ENCODE measurements at regions not wholly inside any gene's neighbourhood (a gene's known extent, or its start where the extent isn't known, plus 50 kb on each side); places are given as distances from the start of the nearest gene placed in this dataset.
"Not testable (repeated sequence)": the region's sequence is repeated elsewhere in the genome, so short reads cannot be mapped to it uniquely, and the experiment has no call there.

DNA sequence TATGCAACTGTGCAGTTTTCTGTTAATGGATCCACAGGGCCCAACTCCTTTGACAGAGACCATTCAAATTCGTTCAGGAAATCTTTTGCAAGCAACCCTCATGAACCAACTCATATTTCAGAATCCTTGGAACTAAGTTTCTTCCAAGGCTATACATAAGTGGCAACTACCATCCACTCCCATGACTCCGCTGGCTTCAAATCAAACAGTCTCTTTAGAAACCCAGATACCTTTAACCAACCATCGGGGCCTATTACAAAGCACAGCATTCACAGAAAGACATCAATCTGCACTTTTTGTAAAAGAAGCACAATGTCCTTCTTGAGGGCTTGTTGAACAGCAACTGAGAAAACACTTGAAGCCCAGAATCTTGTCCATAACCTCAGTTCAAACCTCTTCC is 526.9 kb downstream of the DTWD2 start:
- DNase-seq: no peak

DNA sequence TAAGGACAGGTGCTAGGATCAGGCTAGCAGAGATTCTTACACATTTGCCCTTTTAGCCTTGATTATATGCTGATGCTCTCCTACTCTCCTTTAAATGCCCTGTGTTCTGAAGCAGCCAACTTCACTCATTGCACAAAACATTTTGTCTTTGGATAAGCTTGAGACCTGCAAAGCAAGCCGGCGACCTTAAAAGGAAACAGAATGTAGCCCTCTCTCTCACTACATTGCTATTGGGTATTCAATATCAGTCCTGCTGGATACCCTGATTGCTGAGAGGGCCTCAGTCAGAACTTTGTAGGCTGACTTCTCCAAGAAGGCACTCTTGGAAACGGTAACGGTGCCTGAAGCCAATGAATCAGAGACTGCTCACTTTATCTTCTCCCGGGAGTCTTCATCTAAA is 528.9 kb downstream of the DTWD2 start:
- no peak for DNase-seq

DNA sequence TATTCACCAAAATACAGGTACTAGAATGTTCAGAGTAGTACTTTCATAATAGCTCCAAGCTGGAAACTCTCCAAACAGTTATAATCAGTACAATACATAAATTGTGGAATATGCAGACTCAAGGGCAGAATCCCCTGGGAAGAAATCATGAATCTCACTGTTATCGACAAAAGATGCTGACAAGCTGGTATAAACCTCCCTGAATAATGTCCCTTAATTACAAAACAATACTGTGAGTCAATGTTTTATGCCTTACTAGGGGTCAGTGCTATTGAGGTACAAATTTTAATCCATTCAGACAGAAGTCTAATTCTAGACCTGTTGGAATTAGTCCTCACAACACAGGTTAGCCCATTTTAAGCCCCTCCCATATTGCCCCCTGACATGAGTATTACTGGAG is 532.3 kb downstream of the DTWD2 start:
- no peak for DNase-seq

DNA sequence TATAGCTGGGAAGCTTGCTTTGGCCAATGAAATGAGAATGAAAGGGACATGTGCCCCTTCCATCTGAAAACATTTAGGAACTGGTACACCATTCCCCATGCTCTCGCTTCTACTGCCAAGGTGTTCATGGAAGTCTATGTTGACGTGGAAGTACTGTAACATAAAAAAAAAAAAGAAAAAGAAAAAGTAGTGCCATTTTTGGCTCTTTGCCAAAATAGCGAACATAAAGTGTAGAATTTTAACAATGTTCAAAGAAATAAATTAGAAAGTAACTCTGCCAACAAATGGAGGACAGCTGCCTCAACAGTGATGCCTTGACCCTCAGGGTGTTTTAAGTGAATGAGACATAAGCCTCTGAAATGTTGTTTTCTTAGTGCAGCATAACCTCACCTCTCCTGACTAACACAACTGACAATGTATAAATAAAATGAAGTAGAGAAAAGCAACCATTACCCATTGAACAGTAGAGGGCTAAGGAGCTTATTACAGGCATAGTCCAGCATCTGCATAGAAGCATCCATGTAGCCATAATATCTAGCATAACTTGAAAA is 536.6 kb downstream of the DTWD2 start:
- no peak for DNase-seq

DNA sequence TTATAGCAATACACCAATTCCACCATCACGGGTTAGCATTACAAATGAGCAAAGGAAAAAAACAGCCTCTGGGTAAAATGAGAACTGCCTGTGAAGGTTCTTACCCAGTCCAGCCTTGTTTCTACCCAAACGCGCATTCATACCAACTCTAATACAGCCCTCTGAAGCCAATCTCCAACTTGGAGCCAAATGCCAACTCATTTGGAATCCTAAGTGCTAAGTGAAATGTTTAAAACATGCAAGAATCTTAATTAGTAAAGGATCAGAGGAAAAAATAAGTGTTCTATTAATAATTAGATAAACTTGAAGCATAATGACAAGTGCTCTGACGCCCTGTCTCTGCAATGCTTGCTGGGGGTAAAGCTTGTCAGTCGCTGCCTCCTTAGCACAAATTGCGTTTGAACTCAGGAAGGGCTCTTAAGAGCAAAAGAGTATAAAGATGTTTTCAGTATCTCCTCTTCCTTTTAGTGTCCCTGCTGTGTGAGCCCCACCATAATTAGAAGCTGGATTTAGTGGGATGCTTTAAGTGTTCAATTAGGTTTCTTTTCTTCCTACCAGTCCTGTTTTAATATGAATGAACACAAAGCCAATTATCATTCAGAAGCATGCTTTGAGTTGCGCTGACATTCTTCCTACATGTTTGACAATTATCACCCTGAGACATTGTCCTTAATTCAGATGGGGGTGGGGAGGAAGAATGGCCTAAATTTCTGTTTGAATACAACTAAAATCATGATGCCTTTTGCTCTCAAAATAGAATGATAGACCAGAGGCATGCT is 537.6 kb downstream of the DTWD2 start:
- no peak for DNase-seq

DNA sequence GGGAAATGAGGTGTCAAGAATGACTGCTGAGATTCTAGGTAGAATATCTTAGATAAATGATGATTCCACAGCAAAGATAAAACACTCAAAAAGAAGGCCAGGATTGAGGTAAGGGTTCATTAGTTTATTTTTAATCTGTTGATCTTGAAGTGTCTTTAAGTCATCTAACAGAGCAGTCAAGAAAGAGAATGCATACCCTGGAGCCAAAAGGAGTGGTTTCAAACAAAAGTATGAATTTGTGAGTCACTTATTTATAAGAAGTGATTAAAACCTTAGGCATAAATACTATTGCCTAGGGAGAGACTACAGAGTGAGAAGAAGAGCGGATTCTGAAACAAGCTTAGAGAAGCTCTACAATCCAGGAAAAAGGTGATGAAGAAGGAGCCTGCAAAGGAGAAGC is 541.0 kb downstream of the DTWD2 start:
- DNase-seq: no peak

DNA sequence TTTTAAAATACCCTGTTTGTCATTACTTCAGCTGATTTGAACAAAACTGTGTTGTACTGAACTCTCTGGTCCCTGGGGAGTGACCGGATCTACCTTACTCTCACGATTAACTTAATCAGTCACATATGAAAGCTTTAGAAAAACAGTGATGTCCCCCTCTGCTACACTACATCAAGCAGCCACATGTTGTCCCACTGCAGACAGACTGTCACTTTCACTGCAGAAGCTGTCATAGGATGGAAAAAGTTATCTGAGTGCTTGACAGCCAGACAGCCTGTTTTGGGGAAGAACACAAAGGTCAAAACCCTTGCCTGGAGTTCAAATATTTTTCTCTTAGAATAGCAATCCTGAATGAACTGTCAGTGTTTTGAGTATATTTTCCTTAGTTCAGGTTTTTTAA is 546.4 kb downstream of the DTWD2 start:
- DNase-seq: no peak

DNA sequence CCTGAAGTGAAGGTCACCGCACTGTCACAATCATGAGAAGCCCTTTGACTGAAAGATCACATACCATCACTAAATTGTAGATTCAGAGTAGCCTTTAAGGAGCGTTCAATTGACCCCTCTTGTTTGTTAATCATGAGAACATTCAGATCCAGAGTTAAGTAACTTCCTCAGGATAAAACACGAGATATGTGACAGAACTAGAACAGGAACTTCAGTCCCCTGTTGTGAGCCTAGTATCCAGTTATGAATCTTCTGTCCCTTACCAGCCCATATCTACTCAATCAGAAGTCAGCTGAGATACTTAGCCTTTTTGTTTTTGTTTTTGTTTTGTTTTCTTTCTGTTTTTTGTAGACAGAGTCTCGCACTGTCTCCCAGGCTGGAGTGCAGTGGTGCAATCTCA is 547.3 kb downstream of the DTWD2 start:
- DNase-seq: no peak

DNA sequence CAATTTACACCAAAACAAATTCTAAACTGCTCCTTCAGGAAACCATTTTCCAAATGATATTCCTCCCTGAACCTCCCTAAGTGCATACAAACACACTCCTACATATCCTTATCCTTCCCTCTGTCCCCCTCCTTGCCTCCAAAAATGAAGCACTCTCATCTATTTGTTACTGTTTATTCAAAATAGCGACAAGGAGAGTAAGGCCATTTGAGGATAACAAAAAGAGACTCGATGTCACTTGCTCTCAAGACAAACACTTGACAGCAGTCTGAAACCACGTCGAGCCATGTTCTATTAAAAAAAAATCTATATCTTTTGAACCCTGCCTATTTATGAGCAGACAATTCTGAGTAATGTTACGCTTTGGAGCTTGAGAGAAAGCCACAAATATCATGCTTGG is 547.9 kb downstream of the DTWD2 start:
- no peak for DNase-seq

DNA sequence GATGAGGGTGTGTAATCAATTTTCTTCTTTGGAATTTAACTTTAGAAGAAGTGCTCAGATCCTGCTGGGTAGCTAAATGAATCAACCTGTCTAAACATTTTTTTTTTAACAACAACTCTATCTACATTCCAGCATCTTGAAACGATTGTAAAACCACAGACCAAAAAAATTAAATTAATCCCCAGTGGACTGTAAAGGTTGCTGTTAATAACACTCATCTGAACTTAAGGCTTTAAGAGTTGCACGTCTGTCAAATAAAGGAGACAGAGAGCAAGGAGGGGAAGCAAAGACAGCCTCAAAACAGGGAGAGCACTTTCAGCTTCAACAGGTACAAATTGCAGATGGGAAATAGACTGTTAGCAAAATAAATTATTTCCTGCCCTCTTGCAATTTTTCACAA is 548.5 kb downstream of the DTWD2 start:
- DNase-seq: no peak

DNA sequence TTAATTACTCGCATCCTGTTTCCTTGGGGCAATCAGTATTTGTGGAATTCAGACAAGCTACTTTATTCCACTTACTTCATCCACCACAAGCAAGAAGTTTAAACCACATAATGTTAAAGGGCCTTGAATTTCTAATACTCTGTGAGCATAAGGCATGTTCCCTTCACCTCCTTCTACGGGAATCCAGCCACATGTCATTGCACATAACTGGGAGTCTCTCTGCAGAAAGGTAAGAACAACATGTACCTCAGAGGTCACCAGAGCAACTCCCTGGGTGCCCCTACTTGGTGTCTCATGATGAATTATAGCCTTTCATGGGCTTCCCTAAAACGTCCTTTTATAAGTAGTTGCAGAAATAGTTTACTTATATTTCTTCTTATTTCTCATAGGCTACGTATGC is 553.2 kb downstream of the DTWD2 start:
- DNase-seq: no peak

DNA sequence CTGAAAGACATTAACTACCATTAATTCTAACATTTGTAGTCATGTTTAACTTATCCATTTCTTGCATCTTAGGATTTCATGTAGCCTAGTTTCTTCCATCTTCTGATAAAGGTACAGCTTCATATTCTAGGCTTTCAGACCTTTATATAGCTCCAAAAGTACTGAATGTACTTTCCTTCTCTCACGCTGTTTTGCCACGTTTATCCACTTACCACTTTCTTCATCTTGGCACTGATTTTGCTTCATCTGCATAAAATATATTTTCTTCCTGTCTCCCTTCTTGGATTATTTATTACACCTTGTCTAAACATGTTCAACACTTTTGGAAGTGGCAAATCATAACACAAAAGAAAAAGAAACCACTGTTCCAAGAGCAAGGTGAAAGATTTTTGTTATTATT is 553.8 kb downstream of the DTWD2 start:
- DNase-seq: no peak

DNA sequence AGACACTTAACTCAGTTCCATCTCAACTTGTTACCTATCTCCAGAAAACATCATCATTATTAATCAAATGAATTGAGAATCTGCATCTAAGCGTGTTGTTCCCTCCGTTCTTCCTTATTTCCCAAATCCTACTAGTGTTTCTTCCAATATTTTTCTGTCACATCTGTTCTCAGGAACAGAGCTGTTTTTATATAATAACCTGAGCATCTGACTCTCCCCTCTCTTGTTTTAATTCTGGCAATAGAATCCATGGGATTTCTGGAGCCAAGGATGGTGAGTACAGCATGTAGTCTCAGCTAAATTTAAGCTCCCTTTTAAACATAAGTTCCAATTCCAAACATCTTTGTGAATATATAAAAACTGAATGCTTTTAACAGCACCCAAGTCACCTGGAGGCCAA is 558.3 kb downstream of the DTWD2 start:
- no peak for DNase-seq

DNA sequence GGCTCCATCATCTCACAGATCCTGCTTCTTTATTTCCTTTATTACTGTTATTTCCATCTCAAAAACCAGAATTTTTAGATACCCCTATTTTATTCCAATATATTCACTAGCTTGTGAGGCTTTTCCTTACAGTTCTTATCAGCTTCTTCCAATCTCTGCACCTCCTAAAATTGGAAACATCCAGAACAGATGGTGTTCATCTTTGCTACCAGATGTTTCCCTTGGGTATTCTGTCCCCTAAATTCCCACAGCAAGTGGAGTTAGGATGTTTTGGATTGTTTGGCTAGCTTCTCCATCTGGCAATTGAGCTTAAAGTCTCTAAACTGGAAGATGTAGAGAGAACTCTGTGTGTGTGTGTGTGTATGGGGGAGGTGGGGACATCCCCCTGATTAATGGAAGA is 580.4 kb downstream of the DTWD2 start:
- no peak for DNase-seq

DNA sequence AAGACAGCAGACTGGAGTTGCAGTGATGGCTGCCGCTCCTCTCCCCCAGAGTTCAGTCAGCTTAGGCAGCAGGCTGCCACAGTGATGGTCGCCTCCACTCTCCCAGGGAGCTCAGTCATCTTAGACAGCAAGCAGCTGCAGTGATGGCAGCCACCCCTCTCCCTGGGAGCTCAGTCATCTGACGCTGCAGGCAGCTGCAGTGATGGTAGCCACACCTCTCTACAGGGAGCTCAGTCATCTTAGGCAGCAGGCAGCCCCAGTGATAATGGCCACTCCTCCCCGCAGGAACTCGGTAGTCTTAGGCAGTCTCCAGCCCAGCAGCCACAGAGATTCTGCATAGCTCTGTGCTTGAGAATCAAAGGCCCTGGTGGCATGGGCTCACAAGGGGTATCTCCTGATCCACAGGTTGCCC is 582.7 kb downstream of the DTWD2 start:
- no peak for DNase-seq

DNA sequence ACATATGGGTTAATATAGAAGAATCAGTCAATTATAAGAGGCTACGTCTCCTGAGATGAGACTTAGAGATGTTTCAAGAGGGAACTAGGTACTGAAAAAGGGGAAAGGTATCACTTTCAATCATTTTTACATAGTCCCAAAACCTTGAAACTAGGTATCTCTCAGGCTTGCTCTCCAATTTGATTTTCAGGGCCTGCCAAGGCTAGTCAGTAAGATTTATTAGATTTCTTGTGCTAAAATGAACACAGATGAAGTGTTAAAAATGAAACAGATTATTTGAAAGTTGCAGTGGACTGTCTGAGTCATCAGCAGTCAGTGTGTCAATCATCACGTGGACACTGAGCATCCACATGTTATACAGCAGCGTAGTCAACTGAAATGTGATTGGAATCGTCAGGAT is 591.1 kb downstream of the DTWD2 start:
- no peak for DNase-seq

DNA sequence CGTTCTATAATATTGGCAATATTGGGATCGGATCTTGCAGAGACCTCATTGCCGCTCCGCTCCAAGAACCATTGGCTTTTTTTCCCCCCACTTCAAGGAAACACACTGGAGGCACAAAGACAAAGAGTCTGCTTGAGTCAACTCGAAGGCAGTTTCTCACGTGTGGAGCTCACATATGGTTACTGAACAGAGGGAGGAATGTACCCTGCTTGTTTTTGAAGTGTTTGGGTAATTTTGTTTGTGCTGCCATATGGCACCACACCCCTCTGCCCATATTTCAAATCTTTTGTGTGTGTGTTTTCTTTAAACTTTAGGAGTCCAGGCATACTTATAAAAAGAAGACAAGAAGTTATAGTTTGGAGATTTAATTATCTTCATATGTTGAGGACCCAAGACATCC is 595.9 kb downstream of the DTWD2 start:
- no peak for DNase-seq

DNA sequence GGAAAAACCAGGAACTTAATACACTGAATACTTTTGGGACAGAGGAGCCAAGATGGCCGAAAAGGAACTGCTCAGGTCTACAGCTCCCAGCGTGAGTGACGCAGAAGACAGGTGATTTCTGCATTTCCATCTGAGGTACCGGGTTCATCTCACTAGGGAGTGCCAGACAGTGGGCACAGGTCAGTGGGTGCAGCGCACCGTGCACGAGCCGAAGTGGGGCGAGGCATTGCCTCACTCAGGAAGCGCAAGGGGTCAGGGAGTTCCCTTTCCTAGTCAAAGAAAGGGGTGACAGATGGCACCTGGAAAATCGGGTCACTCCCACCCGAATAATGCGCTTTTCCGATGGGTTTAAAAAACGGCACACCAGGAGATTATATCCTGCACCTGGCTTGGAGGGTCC is 605.4 kb downstream of the DTWD2 start:
- DNase-seq: not testable (repeated sequence)

DNA sequence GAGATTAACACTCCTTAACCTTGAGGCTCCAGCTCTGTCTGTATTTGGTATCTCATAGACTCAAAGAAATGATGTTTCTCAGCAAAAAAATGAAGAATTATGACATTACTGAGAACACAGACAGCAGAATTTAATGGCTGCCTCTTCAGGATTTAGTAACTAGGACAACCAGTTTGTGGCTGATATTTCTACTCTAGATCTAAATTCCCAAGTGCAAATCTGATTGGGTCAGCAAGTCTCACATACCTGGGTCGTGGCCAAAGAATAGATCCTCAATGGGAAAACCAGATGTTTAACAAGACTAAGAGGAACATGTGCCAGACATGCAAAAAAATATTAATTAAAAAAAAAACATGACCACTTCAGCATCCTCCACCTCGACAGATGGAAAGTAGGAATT is 608.9 kb downstream of the DTWD2 start:
- no peak for DNase-seq

DNA sequence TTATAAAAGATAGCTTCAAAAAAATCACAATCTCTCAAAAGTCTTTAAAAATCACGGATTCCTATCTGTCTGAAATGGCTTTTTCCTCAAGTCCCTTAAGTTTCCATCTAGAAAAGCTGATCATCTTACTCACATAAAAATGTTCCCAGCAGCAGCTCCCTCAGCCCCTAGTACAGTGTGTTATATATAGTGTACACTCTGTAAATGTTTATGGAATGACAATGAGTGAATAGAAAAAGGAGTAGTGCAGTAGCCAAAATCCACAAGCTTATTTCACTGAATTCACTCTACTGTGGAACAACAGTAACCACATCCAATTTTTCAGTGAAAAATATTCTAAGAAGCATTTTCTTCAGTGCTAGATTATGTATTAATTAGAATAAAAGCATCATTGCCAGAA is 609.4 kb downstream of the DTWD2 start:
- DNase-seq: no peak

DNA sequence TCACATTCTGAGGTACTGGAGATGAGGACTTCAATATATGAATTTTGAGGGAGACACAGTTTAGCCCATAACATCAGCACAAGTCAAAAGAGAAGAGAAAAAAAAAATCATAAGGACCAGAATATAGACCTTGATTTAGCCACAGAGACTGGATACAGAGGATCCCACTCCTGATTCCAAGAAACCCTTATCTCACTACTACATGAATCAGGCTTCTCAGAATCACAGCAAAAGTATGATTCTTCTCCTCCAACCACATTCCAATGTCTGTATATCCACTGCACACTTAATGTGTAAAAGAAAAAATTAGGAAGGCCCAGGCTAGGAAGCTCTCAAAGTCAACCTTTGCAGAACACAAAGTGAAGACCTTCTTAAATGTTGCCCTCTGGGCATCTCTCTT is 610.9 kb downstream of the DTWD2 start:
- DNase-seq: no peak

DNA sequence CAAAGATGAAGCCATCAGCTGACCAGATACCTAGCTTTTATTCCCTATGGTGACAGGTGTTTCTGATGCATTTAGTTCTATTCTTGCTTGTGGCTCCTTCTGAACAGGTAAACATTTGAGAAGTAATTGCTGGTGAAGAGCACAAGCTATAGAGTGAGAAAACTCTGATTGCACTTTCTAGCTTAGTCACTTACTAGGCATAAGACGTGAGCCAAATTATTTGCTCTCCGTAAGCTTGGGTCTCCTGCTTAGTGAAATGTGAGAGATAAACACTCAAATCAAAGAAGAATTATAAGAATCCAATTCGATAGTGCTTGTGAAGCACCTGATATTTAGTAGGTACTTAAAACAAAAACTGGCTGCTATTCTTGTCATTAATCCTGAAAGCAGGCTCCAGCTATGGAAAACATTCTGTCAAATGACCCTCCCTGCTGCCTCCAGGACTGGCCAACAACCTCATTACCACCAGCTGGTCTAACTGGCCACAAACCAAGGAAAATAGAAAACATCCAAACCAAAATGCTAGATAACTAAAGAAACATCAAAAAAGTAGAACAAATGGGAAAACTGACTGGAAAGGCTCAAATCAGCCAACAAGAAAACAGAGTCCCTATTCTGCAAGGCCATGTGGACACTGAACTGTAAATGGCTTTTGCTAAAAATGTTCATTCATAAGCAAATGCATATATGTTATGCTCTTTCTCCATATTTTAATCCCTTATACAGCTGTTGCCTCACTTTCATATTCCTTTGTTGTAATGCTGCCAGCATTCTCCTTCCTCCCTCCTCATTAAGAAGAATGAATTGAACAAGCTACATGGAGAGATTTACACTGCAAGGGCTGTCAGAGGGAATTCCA is 616.1 kb downstream of the DTWD2 start:
- DNase-seq: peak; percentile 56

DNA sequence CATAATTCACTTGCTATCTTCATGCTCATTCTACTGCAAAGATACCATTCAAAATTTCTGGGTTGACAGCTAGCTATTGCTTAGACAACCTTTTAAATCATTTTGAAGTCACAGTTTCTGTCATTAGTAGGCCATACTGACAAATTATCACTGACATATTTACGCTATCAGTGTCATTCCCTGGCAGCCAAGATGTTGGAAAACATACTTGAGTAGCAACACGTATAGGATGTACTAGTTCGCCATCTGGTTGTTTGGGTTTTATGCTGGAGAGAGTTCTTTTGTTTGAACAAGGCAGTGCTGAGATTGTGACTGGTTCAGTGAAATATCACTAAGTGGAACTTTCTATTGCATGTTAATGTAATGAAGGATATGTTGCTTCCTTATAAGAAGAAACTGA is 621.9 kb downstream of the DTWD2 start:
- no peak for DNase-seq

DNA sequence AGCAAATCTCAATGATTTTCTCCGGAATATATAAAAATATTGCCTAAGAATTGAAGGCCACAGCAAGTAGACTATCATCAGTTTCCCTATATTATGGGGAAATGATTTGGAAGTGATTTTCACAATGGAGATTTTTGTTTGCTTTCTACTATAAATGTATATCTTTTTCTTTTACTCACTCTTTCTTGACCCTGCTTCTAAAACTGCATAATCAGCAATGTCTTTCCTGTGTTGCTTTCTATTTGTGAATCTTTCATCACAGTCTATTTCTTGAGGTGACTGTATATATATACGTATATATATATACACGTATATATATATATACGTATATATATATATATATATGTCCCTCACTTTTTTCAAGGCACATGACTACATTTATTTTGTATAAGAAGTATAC is 622.6 kb downstream of the DTWD2 start:
- no peak for DNase-seq

Data from NCI-H1105 treated with DMSO at 0.1 percent for 48 hours (cell line).